NCI-H446 (cell line): ENCODE measurements at regions not wholly inside any gene's neighbourhood (a gene's known extent, or its start where the extent isn't known, plus 50 kb on each side); places are given as distances from the start of the nearest gene placed in this dataset.

Source experiments
- DNase-seq, 2 experiments: peaks; one replicate each; lab custom pipeline; 2025; lab: John Stamatoyannopoulos, UW

- DNase-seq: no peak
Observed at GRCh38 chr1:234672349-234673135, 62.6 kb upstream of the IRF2BP2 start.

- no peak for DNase-seq
Observed at GRCh38 chr1:234670967-234671626, 61.1 kb upstream of the IRF2BP2 start.

DNA sequence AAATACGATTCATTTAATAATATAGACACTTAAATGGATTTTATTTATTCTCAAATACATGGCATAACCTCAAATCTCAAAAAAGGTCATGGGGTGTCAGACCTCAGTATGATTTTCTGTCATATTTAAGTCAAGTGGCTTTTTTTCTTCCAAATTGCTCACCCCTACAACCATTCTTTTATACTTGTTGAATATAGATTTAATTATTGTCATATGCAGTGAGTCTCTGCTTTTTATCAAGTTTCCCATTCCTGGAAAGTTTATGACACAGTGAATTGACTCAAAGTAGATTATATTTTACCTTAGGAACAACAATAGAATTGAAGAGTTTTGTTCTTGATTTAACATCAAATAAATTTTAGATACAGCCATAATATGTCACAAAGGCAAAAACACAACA, 59.5 kb upstream of the IRF2BP2 start:
- no peak for DNase-seq

DNA sequence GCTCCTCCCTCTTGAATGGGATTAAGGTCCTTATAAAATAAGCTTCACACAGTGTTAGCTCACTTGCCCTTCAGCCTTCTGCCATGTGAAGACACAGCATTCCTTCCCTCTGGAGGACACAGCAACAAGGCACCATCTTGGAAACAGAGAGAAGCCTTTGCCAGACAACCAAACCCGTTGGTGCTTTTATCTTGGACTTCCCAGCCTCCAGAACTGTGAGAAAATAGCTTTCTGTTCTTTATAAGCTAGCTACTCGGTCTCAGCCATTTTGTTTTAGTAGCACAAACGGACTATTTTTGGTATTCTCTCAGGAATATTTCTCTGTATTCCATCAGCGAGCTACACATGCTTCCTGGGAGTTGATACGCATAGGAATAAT, 58.6 kb upstream of the IRF2BP2 start:
- DNase-seq: no peak

- DNase-seq: no peak
Observed at GRCh38 chr1:234667600-234668576, 57.9 kb upstream of the IRF2BP2 start.

GRCh38 chr1:234666761-234667160, 56.8 kb upstream of the IRF2BP2 start:
- no peak for DNase-seq

GRCh38 chr1:234665975-234666605, 56.1 kb upstream of the IRF2BP2 start:
- no peak for DNase-seq

DNA sequence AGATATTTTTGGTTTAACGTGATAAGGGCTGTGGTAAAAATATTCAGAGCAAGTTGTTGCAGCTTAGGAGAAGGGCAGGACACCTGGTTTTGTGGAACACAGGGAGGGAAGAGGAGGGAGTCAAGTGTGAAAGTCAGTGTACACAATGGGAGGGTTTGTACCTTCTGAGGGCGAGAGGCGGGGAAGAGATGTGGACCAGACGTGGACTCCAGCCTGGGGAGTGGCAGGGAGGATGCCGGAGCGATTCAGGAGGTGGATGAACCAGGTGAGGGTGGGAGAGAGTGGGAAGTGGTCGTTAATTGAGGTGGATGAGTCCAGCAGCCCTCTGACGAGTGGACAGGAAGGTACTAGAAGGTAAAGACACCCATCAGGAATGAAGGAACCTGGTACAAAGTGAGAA, 52.2 kb upstream of the IRF2BP2 start:
- no peak for DNase-seq

GRCh38 chr1:234661317-234661928, 51.4 kb upstream of the IRF2BP2 start:
- DNase-seq: no peak

DNA sequence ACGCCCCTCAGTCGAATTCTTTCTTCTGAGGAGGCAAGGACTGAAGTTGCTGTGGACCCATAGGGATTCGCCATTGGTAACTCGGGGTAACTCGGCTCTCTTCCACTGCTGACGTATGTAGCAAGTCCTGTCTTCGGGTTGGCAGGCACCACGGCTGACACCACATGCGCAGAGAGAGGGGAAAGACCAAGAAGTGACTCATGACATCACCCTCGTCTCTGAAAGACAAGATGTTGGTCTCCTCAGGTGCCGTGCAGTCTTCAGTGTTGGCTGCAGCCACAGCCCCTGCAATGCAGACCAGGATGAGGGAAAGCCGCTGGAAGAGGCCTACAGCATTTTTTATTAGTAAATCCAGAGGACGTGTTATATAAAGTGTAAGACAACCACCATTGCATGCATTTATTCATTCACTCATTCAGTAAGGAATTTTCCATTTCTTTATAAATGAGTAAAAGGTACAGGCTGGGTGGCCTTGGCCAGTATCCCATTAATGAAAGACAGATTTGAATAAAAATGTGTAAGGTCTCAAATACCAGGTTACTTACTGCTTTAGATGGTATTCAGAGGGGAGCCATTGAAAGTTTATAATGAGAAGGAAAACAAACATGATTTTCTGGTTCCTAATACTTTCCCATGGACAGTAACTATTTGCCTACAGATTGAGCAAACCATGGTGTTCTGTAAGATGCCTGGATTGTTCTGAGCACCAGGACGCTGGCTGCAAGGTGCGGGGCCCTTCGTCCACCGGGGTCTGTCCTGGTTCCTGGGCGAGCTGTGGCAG, 50.7 kb upstream of the IRF2BP2 start:
- no peak for DNase-seq
